ENCODE measurements at regions not wholly inside any gene's neighbourhood (a gene's known extent, or its start where the extent isn't known, plus 50 kb on each side); places are given as distances from the start of the nearest gene placed in this dataset. TPM values are rescaled to one million over a fixed set of nuclear protein-coding genes. Genes with fewer than 3 reads are reported as not detected.

Small RNAs in the stretch of these regions (small RNA-seq; reads per million reads assigned to genes)
- gene MIR216A: not detected
- not detected for gene MIR216B
- gene MIR217: not detected

All from Karpas-422 (cell line).